ENCODE measurements at regions not wholly inside any gene's neighbourhood (a gene's known extent, or its start where the extent isn't known, plus 50 kb on each side); places are given as distances from the start of the nearest gene placed in this dataset.

DNA sequence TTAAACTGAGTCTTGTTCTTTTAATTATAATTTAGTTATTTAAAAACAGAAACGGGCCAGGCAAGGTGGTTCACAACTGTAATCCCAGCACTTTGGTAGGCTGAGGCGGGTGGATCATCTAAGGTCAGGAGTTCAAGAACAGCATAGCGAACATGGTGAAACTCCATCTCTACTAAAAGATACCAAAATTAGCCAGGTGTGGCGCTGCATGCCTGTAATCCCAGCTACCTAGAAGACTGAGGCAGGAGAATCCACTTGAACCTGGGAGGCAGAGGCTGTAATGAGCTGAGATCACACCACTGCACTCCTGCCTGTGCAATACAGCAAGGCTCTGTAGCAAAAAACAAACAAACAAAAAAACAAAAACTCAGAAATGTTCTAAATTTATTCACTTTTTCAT is 852.9 kb downstream of the TECRL start:
- Histone ChIP-seq H3K27me3 (ENCODE audit: low read depth) (no peaks in the 10 kb centered on the region), H3K36me3 (no peaks in the 10 kb centered on the region), H3K4me3 (no peak overlapping the region), H3K9me3 (peaks cover 6% of the 10 kb centered on the region), H3K4me1 (no peaks in the 10 kb centered on the region), H3K27ac (no peak overlapping the region)
- intact Hi-C loops (cut with DNase I): no loop called here
- no peak for DNase-seq
- ATAC-seq: no peak
- TF ChIP-seq, protein P1, sequence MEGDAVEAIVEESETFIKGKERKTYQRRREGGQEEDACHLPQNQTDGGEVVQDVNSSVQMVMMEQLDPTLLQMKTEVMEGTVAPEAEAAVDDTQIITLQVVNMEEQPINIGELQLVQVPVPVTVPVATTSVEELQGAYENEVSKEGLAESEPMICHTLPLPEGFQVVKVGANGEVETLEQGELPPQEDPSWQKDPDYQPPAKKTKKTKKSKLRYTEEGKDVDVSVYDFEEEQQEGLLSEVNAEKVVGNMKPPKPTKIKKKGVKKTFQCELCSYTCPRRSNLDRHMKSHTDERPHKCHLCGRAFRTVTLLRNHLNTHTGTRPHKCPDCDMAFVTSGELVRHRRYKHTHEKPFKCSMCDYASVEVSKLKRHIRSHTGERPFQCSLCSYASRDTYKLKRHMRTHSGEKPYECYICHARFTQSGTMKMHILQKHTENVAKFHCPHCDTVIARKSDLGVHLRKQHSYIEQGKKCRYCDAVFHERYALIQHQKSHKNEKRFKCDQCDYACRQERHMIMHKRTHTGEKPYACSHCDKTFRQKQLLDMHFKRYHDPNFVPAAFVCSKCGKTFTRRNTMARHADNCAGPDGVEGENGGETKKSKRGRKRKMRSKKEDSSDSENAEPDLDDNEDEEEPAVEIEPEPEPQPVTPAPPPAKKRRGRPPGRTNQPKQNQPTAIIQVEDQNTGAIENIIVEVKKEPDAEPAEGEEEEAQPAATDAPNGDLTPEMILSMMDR (IDR thresholded peaks at IDR 0.05): no peak

DNA sequence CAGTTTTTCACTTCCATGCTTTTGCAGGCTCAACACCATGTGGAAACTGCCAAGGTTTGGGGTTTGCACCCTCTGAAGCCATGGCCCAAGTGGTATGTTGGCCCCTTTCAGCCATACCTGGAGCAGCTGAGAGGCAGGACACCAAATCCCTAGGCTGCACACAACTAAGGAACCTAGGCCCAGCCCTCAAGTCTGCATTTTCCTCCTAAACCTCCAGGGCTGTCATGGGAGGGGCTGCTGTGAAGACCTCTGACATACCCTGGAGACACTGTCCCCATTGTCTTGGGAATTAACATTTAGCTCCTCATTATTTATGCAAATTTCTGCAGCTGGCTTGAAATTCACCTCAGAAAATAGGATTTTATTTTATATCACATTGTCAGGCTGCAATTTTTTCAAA is 856.1 kb downstream of the TECRL start:
- ATAC-seq: no peak
- no peak for DNase-seq
- Histone ChIP-seq H3K4me3 (no peak overlapping the region), H3K4me1 (no peaks in the 10 kb centered on the region), H3K9me3 (no peaks in the 10 kb centered on the region), H3K36me3 (no peaks in the 10 kb centered on the region), H3K27me3 (ENCODE audit: low read depth) (no peaks in the 10 kb centered on the region), H3K27ac (no peak overlapping the region)
- intact Hi-C loops (cut with DNase I): no loop called here
- TF ChIP-seq, protein P1 (IDR thresholded peaks at IDR 0.05): no peak

DNA sequence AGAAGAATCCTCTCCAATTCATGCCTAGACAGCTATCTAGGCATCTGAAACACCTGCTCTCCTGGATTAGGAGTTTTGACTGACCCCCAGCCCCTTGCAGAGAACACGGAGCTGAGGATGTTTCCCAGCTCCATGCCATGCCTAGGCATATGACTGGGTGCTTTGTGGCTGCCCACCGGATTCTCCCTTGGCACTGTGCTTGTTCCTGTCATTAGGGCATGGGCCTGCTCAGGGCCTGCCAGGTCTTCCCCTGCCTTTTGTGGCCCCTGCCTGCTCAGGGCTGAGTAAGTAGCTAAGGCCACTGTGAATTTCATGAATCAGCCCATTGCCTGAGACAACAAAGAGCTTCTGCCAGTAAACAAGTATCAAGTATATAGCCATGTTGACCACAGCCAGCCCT is 867.4 kb downstream of the TECRL start:
- intact Hi-C loops (cut with DNase I): no loop called here
- TF ChIP-seq, protein P1 (IDR thresholded peaks at IDR 0.05): no peak
- DNase-seq: no peak
- no peak overlapping the region for H3K27ac ChIP-seq
- no peak overlapping the region for H3K4me3 ChIP-seq
- H3K36me3 ChIP-seq: no peaks in the 10 kb centered on the region
- H3K4me1 ChIP-seq: no peaks in the 10 kb centered on the region
- no peak for ATAC-seq
- H3K27me3 ChIP-seq (ENCODE audit: low read depth): no peaks in the 10 kb centered on the region
- H3K9me3 ChIP-seq: no peaks in the 10 kb centered on the region

DNA sequence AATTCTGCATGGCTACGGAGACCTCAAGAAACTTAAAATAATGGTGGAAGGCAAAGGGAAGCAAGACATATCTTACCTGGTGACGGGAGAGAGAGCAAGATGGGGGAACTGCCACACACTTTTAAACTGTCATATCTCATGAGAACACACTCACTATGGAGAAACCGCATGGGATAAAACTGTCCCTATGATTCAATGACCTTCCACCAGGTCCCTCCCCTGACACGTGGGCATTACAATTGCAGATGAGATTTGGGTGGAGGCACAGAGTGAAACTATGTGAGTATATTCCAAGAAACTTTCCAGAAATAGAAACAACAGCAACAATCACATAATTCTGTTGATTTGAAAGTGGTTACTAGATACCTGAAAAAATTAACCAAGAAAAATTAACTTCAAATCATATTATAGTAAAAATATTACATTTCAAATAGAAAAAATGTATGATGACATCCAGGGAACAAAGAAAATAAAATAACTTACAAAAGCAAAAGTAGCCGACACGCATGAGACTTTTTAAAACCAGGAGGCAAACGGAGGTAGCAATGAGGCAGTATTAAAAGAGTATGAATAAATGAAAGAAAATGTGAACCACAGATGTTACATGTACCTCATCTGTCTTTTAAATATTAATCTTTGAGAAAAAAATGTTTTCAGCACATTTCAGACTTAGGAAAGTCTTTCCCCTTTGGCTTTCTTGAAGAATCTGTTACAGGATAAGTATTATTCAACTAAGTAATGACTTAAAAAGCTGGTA is 879.5 kb downstream of the TECRL start:
- H3K4me1 ChIP-seq: no peaks in the 10 kb centered on the region
- H3K9me3 ChIP-seq: no peaks in the 10 kb centered on the region
- TF ChIP-seq, protein P1 (IDR thresholded peaks at IDR 0.05): no peak
- H3K4me3 ChIP-seq: no peak overlapping the region
- intact Hi-C loops (cut with DNase I): no loop called here
- ATAC-seq (no peak), DNase-seq (no peak)
- no peaks in the 10 kb centered on the region for H3K27me3 ChIP-seq (ENCODE audit: low read depth)
- H3K27ac ChIP-seq: no peak overlapping the region
- no peaks in the 10 kb centered on the region for H3K36me3 ChIP-seq

DNA sequence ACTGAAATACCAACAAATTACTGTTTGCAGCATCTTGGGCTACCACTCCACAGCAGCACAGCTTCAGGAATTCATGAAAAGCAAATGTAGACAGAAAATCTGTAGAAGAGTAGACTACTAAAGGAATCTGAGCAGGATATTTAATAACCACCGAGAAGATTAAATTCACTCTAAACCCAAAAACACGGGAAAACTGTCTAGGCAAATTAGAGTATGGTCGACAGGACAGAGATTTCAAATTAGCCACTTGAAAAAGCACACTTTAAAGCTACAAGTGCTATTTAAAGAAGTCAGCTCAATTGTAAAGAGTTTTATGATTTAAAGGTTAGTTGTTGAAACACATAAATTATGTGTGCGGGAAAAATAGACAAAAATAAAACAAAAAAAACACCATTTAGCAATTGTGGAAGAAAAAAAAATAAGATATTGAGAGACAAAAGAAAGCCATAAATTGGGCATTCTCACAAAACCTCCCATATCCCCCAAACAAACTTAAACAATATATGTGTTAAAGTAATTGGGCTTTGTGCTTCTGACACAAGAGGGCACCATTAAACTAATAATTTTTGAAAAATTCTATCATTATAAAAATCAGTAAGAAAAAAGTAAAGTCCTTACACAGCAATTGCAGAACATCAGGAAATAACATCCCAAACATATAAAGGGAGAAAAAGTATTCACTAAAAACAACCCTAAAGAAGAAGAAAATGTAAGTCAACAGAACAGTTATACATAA is 880.8 kb downstream of the TECRL start:
- no peaks in the 10 kb centered on the region for H3K36me3 ChIP-seq
- TF ChIP-seq, protein P1 (IDR thresholded peaks at IDR 0.05): no peak
- intact Hi-C loops (cut with DNase I): no loop called here
- H3K27me3 ChIP-seq (ENCODE audit: low read depth): no peaks in the 10 kb centered on the region
- DNase-seq (no peak), ATAC-seq (no peak)
- no peak overlapping the region for H3K4me3 ChIP-seq
- no peaks in the 10 kb centered on the region for H3K9me3 ChIP-seq
- no peak overlapping the region for H3K27ac ChIP-seq
- no peaks in the 10 kb centered on the region for H3K4me1 ChIP-seq

All from lower lobe of right lung (tissue), 2 donors.